ENCODE measurements at regions not wholly inside any gene's neighbourhood (a gene's known extent, or its start where the extent isn't known, plus 50 kb on each side); places are given as distances from the start of the nearest gene placed in this dataset.
"Not testable (repeated sequence)": the region's sequence is repeated elsewhere in the genome, so short reads cannot be mapped to it uniquely, and the experiment has no call there.

DNA sequence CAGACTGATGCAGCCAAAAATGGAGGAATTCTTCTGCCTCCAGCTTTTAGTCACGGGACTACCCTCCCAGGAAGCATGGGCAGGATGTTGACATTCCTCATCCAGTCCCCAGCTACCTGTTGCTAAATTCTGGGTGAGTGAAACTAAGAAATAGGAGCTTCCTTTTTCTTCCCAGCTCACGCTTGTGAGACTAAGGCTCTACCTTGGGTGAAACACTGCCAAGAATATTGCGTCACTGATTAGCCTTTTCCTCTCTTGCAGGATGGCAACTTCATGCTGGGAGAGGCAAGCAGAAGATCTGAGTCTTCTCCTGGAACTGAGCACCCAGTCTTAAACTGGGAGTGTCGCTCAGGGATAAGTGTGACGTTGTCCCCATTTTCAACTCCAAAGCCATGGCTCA lies 59.7 kb downstream of the RNU2-63P start:
- H3F3A ChIP-seq (ENCODE audit: insufficient read depth); H3K27ac ChIP-seq; in situ Hi-C loops (cut with MboI); H3K4me3 ChIP-seq; H3K9ac ChIP-seq; H3K9me2 ChIP-seq (ENCODE audit: insufficient read depth); H4K20me1 ChIP-seq (ENCODE audit: insufficient read depth); H3K36me3 ChIP-seq (ENCODE audit: low read depth); H3K4me2 ChIP-seq (ENCODE audit: unreplicated experiment); H3K9me3 ChIP-seq (ENCODE audit: low read depth); H2AFZ ChIP-seq; H3K27me3 ChIP-seq (replicated peaks; ENCODE audit: insufficient read depth); H3K4me1 ChIP-seq (ENCODE audit: insufficient read depth); H3K79me2 ChIP-seq (ENCODE audit: insufficient read depth): not testable (repeated sequence)
- DNase-seq: peak; percentile 0
- WGBS, 2 experiments (ENCODE audit: low coverage in 1 of 2, low lambda C conversion rate in 2 of 2, missing lambda C conversion rate in 2 of 2): 60 to 78% methylated on average over 1 to 2 of the region's 5 CpGs

GRCh38 chr2:87949008-87949407 lies 67.3 kb downstream of the RNU2-63P start:
- H3K4me1 ChIP-seq (ENCODE audit: insufficient read depth); DNase-seq; in situ Hi-C loops (cut with MboI); H4K20me1 ChIP-seq (ENCODE audit: insufficient read depth); H3K36me3 ChIP-seq (ENCODE audit: low read depth); H3K9me2 ChIP-seq (ENCODE audit: insufficient read depth); H3K4me3 ChIP-seq; H3K79me2 ChIP-seq (ENCODE audit: insufficient read depth); H3K4me2 ChIP-seq (ENCODE audit: unreplicated experiment); H3F3A ChIP-seq (ENCODE audit: insufficient read depth); H3K27me3 ChIP-seq (replicated peaks; ENCODE audit: insufficient read depth); H2AFZ ChIP-seq; H3K9me3 ChIP-seq (ENCODE audit: low read depth); H3K9ac ChIP-seq; H3K27ac ChIP-seq: not testable (repeated sequence)
- WGBS, 2 experiments (ENCODE audit: low coverage in 1 of 2, low lambda C conversion rate in 2 of 2, missing lambda C conversion rate in 2 of 2): no CpG with 5 or more reads among the region's 1 CpG

DNA sequence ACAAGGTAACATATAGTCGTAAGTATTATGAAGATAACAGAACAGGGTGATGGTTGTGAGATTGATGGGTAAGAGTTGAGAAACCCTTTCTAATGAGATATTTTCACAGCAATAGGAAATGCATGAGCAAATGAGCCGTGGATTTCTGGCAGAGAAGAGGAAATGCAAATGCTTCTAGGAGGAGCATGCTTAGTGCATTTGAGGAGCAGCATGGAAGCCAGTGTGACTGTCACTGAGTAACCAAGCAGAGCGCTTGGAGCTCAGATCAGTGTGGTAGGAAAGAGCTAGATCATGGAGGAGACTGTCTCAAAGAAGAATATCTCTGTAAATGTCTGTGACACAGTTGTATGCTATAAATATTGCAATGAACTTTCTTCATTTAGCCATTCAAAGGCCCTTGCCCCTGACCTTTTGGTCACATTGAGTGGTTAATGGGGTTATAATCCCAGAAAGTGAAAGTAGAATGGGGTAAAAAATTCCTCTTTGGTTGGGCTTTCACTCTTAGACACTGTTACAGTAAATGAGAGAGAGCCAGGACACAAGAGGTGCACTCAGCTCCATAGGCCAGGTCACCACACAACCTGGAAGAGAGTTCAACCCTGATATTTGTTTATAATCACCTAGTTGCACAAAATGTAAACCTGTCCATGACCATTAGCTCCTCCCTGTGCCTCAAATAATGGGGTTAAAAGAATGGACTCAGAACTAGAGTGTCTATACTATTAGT lies 69.5 kb downstream of the RNU2-63P start:
- H3K36me3 ChIP-seq (ENCODE audit: low read depth); H3K9me3 ChIP-seq (ENCODE audit: low read depth); H3K79me2 ChIP-seq (ENCODE audit: insufficient read depth); H3K4me3 ChIP-seq; H3K9ac ChIP-seq; H3F3A ChIP-seq (ENCODE audit: insufficient read depth); H2AFZ ChIP-seq; H4K20me1 ChIP-seq (ENCODE audit: insufficient read depth); DNase-seq; H3K27me3 ChIP-seq (replicated peaks; ENCODE audit: insufficient read depth); H3K9me2 ChIP-seq (ENCODE audit: insufficient read depth); in situ Hi-C loops (cut with MboI); H3K4me2 ChIP-seq (ENCODE audit: unreplicated experiment); H3K27ac ChIP-seq; H3K4me1 ChIP-seq (ENCODE audit: insufficient read depth): not testable (repeated sequence)
- WGBS, 2 experiments (ENCODE audit: low coverage in 1 of 2, low lambda C conversion rate in 2 of 2, missing lambda C conversion rate in 2 of 2): no CpG with 5 or more reads among the region's 3 CpGs

DNA sequence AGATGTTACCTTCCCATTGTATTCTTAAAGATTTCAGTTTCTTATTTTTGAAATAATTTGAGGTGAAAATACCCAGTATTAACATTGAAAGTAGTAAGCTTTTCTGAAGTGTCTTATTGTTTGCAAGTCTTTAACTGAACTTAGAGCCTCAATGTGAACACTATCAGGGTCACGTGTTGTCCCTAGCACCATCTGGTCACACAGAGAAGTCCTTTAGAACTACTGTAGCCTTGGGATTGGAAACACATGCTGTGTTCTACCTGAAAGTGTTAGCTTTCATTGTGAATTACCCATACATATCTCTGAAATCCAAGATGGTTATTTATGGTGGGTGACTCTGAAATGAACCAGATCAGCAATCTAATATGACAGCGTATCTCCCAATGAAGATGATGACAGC lies 77.0 kb downstream of the RNU2-63P start:
- DNase-seq; H3K27me3 ChIP-seq (replicated peaks; ENCODE audit: insufficient read depth); H4K20me1 ChIP-seq (ENCODE audit: insufficient read depth); H3K9ac ChIP-seq; H3K9me2 ChIP-seq (ENCODE audit: insufficient read depth); H3K4me1 ChIP-seq (ENCODE audit: insufficient read depth); H3K79me2 ChIP-seq (ENCODE audit: insufficient read depth); H3F3A ChIP-seq (ENCODE audit: insufficient read depth); H2AFZ ChIP-seq; H3K4me2 ChIP-seq (ENCODE audit: unreplicated experiment); H3K27ac ChIP-seq; in situ Hi-C loops (cut with MboI); H3K9me3 ChIP-seq (ENCODE audit: low read depth); H3K36me3 ChIP-seq (ENCODE audit: low read depth); H3K4me3 ChIP-seq: not testable (repeated sequence)
- 0 to 6% methylated on average over 2 of the region's 2 CpGs for WGBS, 2 experiments (ENCODE audit: low coverage in 1 of 2, low lambda C conversion rate in 2 of 2, missing lambda C conversion rate in 2 of 2)

GRCh38 chr2:87919023-87919665 lies 93.5 kb upstream of the RGPD2 start:
- in situ Hi-C loops (cut with MboI); H3K9ac ChIP-seq; H2AFZ ChIP-seq; H3K4me3 ChIP-seq; H3K4me2 ChIP-seq (ENCODE audit: unreplicated experiment); H3K9me2 ChIP-seq (ENCODE audit: insufficient read depth); H3K4me1 ChIP-seq (ENCODE audit: insufficient read depth); H3K27ac ChIP-seq; H3K36me3 ChIP-seq (ENCODE audit: low read depth); H3K9me3 ChIP-seq (ENCODE audit: low read depth); H3F3A ChIP-seq (ENCODE audit: insufficient read depth); H4K20me1 ChIP-seq (ENCODE audit: insufficient read depth); DNase-seq; H3K27me3 ChIP-seq (replicated peaks; ENCODE audit: insufficient read depth); H3K79me2 ChIP-seq (ENCODE audit: insufficient read depth): not testable (repeated sequence)
- 41 to 47% methylated on average over 4 of the region's 4 CpGs for WGBS, 2 experiments (ENCODE audit: low coverage in 1 of 2, low lambda C conversion rate in 2 of 2, missing lambda C conversion rate in 2 of 2)

GRCh38 chr2:87917194-87917593 lies 91.6 kb upstream of the RGPD2 start:
- H2AFZ ChIP-seq; H3K9me2 ChIP-seq (ENCODE audit: insufficient read depth); H3K36me3 ChIP-seq (ENCODE audit: low read depth); DNase-seq; H3K79me2 ChIP-seq (ENCODE audit: insufficient read depth); H3K4me2 ChIP-seq (ENCODE audit: unreplicated experiment); H4K20me1 ChIP-seq (ENCODE audit: insufficient read depth); H3K9me3 ChIP-seq (ENCODE audit: low read depth); H3K9ac ChIP-seq; H3K4me3 ChIP-seq; H3K27ac ChIP-seq; H3K27me3 ChIP-seq (replicated peaks; ENCODE audit: insufficient read depth); in situ Hi-C loops (cut with MboI); H3F3A ChIP-seq (ENCODE audit: insufficient read depth); H3K4me1 ChIP-seq (ENCODE audit: insufficient read depth): not testable (repeated sequence)

DNA sequence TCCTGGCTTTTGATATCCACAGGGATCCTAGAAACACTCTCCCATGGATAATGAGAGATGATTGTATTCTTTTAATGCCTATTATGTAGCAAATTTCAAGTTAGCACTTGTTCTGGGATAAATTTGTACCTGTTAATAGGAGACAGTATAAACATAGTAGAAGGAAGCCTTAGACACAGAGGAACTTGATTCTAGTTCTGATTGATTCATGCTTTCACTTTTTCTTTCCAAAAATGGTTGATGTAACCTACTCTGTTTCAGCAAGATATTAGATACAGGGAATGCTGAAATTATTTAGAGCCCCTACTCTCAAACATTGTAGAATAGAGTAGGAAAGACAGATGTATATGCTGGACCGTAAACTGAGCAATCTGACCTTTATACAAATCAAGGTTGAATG lies 85.3 kb upstream of the RGPD2 start:
- H3K4me3 ChIP-seq; H3K9me2 ChIP-seq (ENCODE audit: insufficient read depth); H3K4me1 ChIP-seq (ENCODE audit: insufficient read depth); H3K36me3 ChIP-seq (ENCODE audit: low read depth); DNase-seq; H3F3A ChIP-seq (ENCODE audit: insufficient read depth); H4K20me1 ChIP-seq (ENCODE audit: insufficient read depth); H3K27me3 ChIP-seq (replicated peaks; ENCODE audit: insufficient read depth); H3K79me2 ChIP-seq (ENCODE audit: insufficient read depth); H2AFZ ChIP-seq; H3K9me3 ChIP-seq (ENCODE audit: low read depth); in situ Hi-C loops (cut with MboI); H3K4me2 ChIP-seq (ENCODE audit: unreplicated experiment); H3K9ac ChIP-seq; H3K27ac ChIP-seq: not testable (repeated sequence)
- 94 to 100% methylated on average over 1 of the region's 1 CpG for whole genome bisulfite sequencing, 2 experiments (ENCODE audit: low coverage in 1 of 2, low lambda C conversion rate in 2 of 2, missing lambda C conversion rate in 2 of 2)

- H3K4me2 ChIP-seq (ENCODE audit: unreplicated experiment); H3K36me3 ChIP-seq (ENCODE audit: low read depth); H3K4me3 ChIP-seq; in situ Hi-C loops (cut with MboI); H4K20me1 ChIP-seq (ENCODE audit: insufficient read depth); H3F3A ChIP-seq (ENCODE audit: insufficient read depth); H3K9ac ChIP-seq; H3K79me2 ChIP-seq (ENCODE audit: insufficient read depth); H3K9me2 ChIP-seq (ENCODE audit: insufficient read depth); DNase-seq; H3K4me1 ChIP-seq (ENCODE audit: insufficient read depth); H2AFZ ChIP-seq; H3K9me3 ChIP-seq (ENCODE audit: low read depth); H3K27ac ChIP-seq; H3K27me3 ChIP-seq (replicated peaks; ENCODE audit: insufficient read depth): not testable (repeated sequence)
- WGBS, 2 experiments (ENCODE audit: low coverage in 1 of 2, low lambda C conversion rate in 2 of 2, missing lambda C conversion rate in 2 of 2): 36 to 40% methylated on average over 1 of the region's 1 CpG
These were observed 83.4 kb upstream of the RGPD2 start for GRCh38 chr2:87909042-87909441.
